Type B pancreatic cell (in vitro differentiated cells): ENCODE measurements at regions not wholly inside any gene's neighbourhood (a gene's known extent, or its start where the extent isn't known, plus 50 kb on each side); places are given as distances from the start of the nearest gene placed in this dataset.

Source experiments
- DNase-seq: peaks from one replicate; pipeline ENCODE4 v3.0.0; 2021; ENCODE audit warnings: mixed read lengths; ENCODE audit not compliant: unreplicated experiment; ENCODE audit errors: extremely low spot score
- H3K27ac Mint-ChIP-seq: 2 replicates; pipeline ENCODE4 v1.8.0; 2021; ENCODE audit warnings: mild to moderate bottlenecking, mixed read lengths
- H3K27me3 Mint-ChIP-seq: 2 replicates; pipeline ENCODE4 v1.8.0; 2021; ENCODE audit warnings: mixed read lengths
- H3K36me3 Mint-ChIP-seq: 2 replicates; pipeline ENCODE4 v1.8.0; 2021; ENCODE audit warnings: mixed read lengths
- H3K4me1 Mint-ChIP-seq: one replicate; pipeline ENCODE4 v1.8.0; 2021; ENCODE audit warnings: mixed read lengths; ENCODE audit not compliant: unreplicated experiment
- H3K4me3 Mint-ChIP-seq: 2 replicates; pipeline ENCODE4 v1.8.0; 2021; ENCODE audit warnings: mild to moderate bottlenecking, mixed read lengths
- H3K9me3 Mint-ChIP-seq: 2 replicates; pipeline ENCODE4 v1.8.0; 2021; ENCODE audit warnings: mixed read lengths
- CTCF ChIP-seq: fragments of 200-600 bp; sonication (generic); conservative IDR thresholded peaks from 2 replicates; pipeline ENCODE4 v1.5.0; 2021; ENCODE audit warnings: antibody characterized with exemption, mild to moderate bottlenecking

DNA sequence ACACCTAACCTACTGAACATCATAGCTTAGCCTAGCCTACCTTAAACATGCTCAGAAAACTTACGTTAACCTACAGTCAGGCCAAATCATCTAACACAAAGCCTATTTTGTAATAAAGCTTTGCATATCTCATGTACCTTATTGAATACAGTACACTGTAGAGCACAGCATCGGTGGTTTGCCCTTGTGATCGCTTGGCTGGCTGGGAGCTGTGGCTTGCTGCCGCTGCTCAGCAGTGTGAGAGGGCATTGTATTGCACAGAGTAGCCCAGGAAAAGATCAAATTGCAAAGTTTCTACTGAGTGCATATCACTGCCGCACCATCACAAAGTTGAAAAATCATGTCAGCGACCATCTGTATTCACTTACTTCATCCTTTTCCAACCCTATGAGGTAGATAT, 62.3 kb upstream of the NCK2 start:
- no peaks in the 10 kb centered on the region for H3K36me3 Mint-ChIP-seq
- no peak overlapping the region for H3K27ac Mint-ChIP-seq
- H3K4me3 Mint-ChIP-seq: no peak overlapping the region
- H3K4me1 Mint-ChIP-seq: peaks cover 9% of the 10 kb centered on the region
- H3K9me3 Mint-ChIP-seq: no peaks in the 10 kb centered on the region
- no peak for TF ChIP-seq CTCF
- peaks cover 8% of the 10 kb centered on the region for H3K27me3 Mint-ChIP-seq
- no peak for DNase-seq

- Mint-ChIP-seq H3K4me1 (peaks cover 9% of the 10 kb centered on the region), H3K36me3 (no peaks in the 10 kb centered on the region), H3K9me3 (no peaks in the 10 kb centered on the region), H3K4me3 (no peak overlapping the region), H3K27ac (no peak overlapping the region), H3K27me3 (peaks cover 8% of the 10 kb centered on the region)
- no peak for TF ChIP-seq CTCF
- no peak for DNase-seq
Observed at GRCh38 chr2:105681927-105682326, 62.8 kb upstream of the NCK2 start.

- Mint-ChIP-seq H3K27me3 (peaks cover 8% of the 10 kb centered on the region), H3K4me3 (no peak overlapping the region), H3K27ac (no peak overlapping the region), H3K4me1 (peaks cover 9% of the 10 kb centered on the region), H3K9me3 (no peaks in the 10 kb centered on the region), H3K36me3 (no peaks in the 10 kb centered on the region)
- no peak for DNase-seq
- no peak for TF ChIP-seq CTCF
Observed at GRCh38 chr2:105680357-105680756, 64.4 kb upstream of the NCK2 start.

- H3K4me3 Mint-ChIP-seq: no peak overlapping the region
- no peak overlapping the region for H3K27ac Mint-ChIP-seq
- H3K9me3 Mint-ChIP-seq: no peaks in the 10 kb centered on the region
- peaks cover 14% of the 10 kb centered on the region for H3K4me1 Mint-ChIP-seq
- DNase-seq: no peak
- no peak for TF ChIP-seq CTCF
- H3K27me3 Mint-ChIP-seq: peaks cover 8% of the 10 kb centered on the region
- no peaks in the 10 kb centered on the region for H3K36me3 Mint-ChIP-seq
Observed at GRCh38 chr2:105678346-105678745, 66.4 kb upstream of the NCK2 start.

DNA sequence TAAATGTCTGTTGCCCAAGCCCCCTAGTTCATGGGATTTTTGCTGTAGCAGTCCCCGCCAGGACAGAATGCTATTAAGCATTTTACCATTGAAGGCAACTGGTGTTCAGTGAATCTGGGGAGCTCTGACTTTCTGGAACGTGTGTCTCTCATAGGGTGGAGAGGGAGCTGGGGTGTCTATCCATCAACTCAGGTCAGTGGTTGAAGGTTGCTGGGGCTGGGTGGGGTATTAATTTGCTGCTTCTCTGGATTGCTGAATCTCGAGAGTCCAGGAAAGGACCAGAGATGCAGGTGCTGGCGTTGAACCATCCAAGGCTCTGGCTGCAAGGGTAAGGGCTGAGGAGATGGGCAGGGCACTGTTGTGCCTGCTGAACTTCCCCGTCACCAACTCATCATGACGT, 66.8 kb upstream of the NCK2 start:
- H3K4me1 Mint-ChIP-seq: peaks cover 14% of the 10 kb centered on the region
- H3K27ac Mint-ChIP-seq: no peak overlapping the region
- TF ChIP-seq CTCF: no peak
- no peaks in the 10 kb centered on the region for H3K9me3 Mint-ChIP-seq
- H3K36me3 Mint-ChIP-seq: no peaks in the 10 kb centered on the region
- H3K4me3 Mint-ChIP-seq: no peak overlapping the region
- DNase-seq: no peak
- peaks cover 8% of the 10 kb centered on the region for H3K27me3 Mint-ChIP-seq

- no peak for TF ChIP-seq CTCF
Observed at GRCh38 chr2:105675841-105676240, 68.9 kb upstream of the NCK2 start.

More at GRCh38 chr2:105675841-105676240, 68.9 kb upstream of the NCK2 start:
- no peaks in the 10 kb centered on the region for H3K9me3 Mint-ChIP-seq
- H3K27me3 Mint-ChIP-seq: peaks cover 8% of the 10 kb centered on the region
- no peak overlapping the region for H3K4me3 Mint-ChIP-seq
- no peak for DNase-seq
- no peak overlapping the region for H3K27ac Mint-ChIP-seq
- H3K4me1 Mint-ChIP-seq: peaks cover 5% of the 10 kb centered on the region
- H3K36me3 Mint-ChIP-seq: no peaks in the 10 kb centered on the region
